SK-N-SH treated with all-trans-retinoic acid at 6 μM for 48 hours (cell line): ENCODE measurements at regions not wholly inside any gene's neighbourhood (a gene's known extent, or its start where the extent isn't known, plus 50 kb on each side); places are given as distances from the start of the nearest gene placed in this dataset.

ENCODE experiments used
- ATAC-seq: fragments of 200-7000 bp; cut with Tn5 transposase; 3 replicates; pipeline ENCODE4 v1.9.1; 2020; ENCODE audit warnings: mild to moderate bottlenecking, moderate library complexity
- ARNTL ChIP-seq: fragments of 450-650 bp; formaldehyde crosslinking; IDR thresholded peaks from 2 replicates; pipeline ENCODE4 v1.5.0; 2020; ENCODE audit warnings: low read depth, mild to moderate bottlenecking, moderate library complexity, borderline replicate concordance
- BACH2 ChIP-seq: fragments of 250-450 bp; sonication (Bioruptor Pico); IDR thresholded peaks from 2 replicates; pipeline ENCODE4 v1.9.0; 2021; ENCODE audit warnings: mild to moderate bottlenecking, borderline replicate concordance
- CSDC2 ChIP-seq: fragments of 250-450 bp; sonication (Bioruptor Pico); IDR thresholded peaks from 2 replicates; pipeline ENCODE4 v1.5.0; 2020; ENCODE audit warnings: mild to moderate bottlenecking, moderate library complexity
- ESRRG ChIP-seq: fragments of 250-450 bp; sonication (Bioruptor Pico); IDR thresholded peaks from 2 replicates; pipeline ENCODE4 v1.6.1; 2021; ENCODE audit warnings: mild to moderate bottlenecking
- GLIS3 ChIP-seq: fragments of 250-450 bp; sonication (Bioruptor Pico); IDR thresholded peaks from 2 replicates; pipeline ENCODE4 v1.5.0; 2020; ENCODE audit warnings: mild to moderate bottlenecking, moderate library complexity
- ISL1 ChIP-seq: fragments of 250-450 bp; sonication (Bioruptor Pico); IDR thresholded peaks from 2 replicates; pipeline ENCODE4 v2.1.2; 2022; ENCODE audit warnings: mild to moderate bottlenecking, moderate library complexity
- SNAI2 ChIP-seq: fragments of 250-450 bp; sonication (Bioruptor Pico); IDR thresholded peaks from 2 replicates; pipeline ENCODE4 v1.5.0; 2020; ENCODE audit warnings: mild to moderate bottlenecking, moderate library complexity
- TCF4 ChIP-seq: fragments of 250-450 bp; sonication (Bioruptor Pico); IDR thresholded peaks from 2 replicates; pipeline ENCODE4 v1.8.0; 2021; ENCODE audit warnings: mild to moderate bottlenecking, moderate library complexity, borderline replicate concordance
- ZC3H10 ChIP-seq: fragments of 250-450 bp; sonication (Bioruptor Pico); IDR thresholded peaks from 2 replicates; pipeline ENCODE4 v1.5.1; 2021; ENCODE audit warnings: mild to moderate bottlenecking, moderate library complexity
- ZFP3 ChIP-seq: fragments of 250-450 bp; sonication (Bioruptor Pico); IDR thresholded peaks from 2 replicates; pipeline ENCODE4 v1.5.0; 2020; ENCODE audit warnings: mild to moderate bottlenecking, moderate library complexity
- ZNF565 ChIP-seq: fragments of 450-650 bp; formaldehyde crosslinking; conservative IDR thresholded peaks from 2 replicates; pipeline ENCODE4 v1.5.0; 2020; ENCODE audit warnings: low read depth, mild to moderate bottlenecking, moderate library complexity
- ZNF8 ChIP-seq: fragments of 450-650 bp; formaldehyde crosslinking; IDR thresholded peaks from 2 replicates; pipeline ENCODE4 v1.5.0; 2020; ENCODE audit warnings: mild to moderate bottlenecking, moderate library complexity
- TF ChIP-seq, protein P1 (sequence below): fragments of 250-450 bp; sonication (Bioruptor Pico); IDR thresholded peaks from 2 replicates; pipeline ENCODE4 v1.8.0; 2020; ENCODE audit warnings: mild to moderate bottlenecking, moderate library complexity, borderline replicate concordance
- TF ChIP-seq, protein P2 (sequence below): fragments of 250-450 bp; sonication (Bioruptor Pico); IDR thresholded peaks from 2 replicates; pipeline ENCODE4 v1.5.0; 2020; ENCODE audit warnings: mild to moderate bottlenecking, moderate library complexity
- TF ChIP-seq, protein P3 (sequence below): fragments of 250-450 bp; sonication (Bioruptor Pico); IDR thresholded peaks from 2 replicates; pipeline ENCODE4 v1.5.1; 2021; ENCODE audit warnings: mild to moderate bottlenecking, moderate library complexity
- TF ChIP-seq, protein P4 (sequence below): fragments of 250-450 bp; sonication (Bioruptor Pico); IDR thresholded peaks from 2 replicates; pipeline ENCODE4 v1.5.1; 2020; ENCODE audit warnings: low read depth, mild to moderate bottlenecking, moderate library complexity
- TF ChIP-seq, protein P5 (sequence below): fragments of 250-450 bp; sonication (Bioruptor Pico); IDR thresholded peaks from 2 replicates; pipeline ENCODE4 v1.8.0; 2021; ENCODE audit warnings: low read depth, mild to moderate bottlenecking, moderate library complexity, borderline replicate concordance

DNA sequence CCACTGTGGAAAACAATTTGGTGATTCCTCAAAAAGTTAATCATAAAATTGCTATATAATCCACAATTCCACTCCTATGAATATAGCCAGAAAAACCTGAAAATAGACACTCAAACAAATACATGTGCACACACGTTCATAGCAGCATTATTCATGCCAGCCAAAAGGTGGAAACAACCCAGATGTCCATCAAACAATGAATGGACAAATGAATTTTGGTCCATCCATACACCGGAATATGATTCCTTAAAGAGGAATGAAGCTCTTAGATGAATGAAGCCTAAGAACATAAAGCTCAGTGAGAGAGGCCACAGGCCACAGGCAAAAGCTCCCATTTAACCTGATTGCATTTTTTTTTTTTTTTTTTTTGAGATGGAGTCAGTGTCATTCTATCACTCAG, 114.6 kb upstream of the TNRC6C start:
- ATAC-seq, result no peak
- TF ChIP-seq, protein P1, sequence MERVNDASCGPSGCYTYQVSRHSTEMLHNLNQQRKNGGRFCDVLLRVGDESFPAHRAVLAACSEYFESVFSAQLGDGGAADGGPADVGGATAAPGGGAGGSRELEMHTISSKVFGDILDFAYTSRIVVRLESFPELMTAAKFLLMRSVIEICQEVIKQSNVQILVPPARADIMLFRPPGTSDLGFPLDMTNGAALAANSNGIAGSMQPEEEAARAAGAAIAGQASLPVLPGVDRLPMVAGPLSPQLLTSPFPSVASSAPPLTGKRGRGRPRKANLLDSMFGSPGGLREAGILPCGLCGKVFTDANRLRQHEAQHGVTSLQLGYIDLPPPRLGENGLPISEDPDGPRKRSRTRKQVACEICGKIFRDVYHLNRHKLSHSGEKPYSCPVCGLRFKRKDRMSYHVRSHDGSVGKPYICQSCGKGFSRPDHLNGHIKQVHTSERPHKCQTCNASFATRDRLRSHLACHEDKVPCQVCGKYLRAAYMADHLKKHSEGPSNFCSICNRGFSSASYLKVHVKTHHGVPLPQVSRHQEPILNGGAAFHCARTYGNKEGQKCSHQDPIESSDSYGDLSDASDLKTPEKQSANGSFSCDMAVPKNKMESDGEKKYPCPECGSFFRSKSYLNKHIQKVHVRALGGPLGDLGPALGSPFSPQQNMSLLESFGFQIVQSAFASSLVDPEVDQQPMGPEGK (CRISPR knock-in tag), result no peak
- TF ChIP-seq ZNF565 (CRISPR knock-in tag) (no peak), ZC3H10 (CRISPR knock-in tag) (no peak), ZFP3 (no peak), BACH2 (no peak), ESRRG (CRISPR knock-in tag) (no peak), TCF4 (no peak), CSDC2 (no peak)
- TF ChIP-seq, protein P2, sequence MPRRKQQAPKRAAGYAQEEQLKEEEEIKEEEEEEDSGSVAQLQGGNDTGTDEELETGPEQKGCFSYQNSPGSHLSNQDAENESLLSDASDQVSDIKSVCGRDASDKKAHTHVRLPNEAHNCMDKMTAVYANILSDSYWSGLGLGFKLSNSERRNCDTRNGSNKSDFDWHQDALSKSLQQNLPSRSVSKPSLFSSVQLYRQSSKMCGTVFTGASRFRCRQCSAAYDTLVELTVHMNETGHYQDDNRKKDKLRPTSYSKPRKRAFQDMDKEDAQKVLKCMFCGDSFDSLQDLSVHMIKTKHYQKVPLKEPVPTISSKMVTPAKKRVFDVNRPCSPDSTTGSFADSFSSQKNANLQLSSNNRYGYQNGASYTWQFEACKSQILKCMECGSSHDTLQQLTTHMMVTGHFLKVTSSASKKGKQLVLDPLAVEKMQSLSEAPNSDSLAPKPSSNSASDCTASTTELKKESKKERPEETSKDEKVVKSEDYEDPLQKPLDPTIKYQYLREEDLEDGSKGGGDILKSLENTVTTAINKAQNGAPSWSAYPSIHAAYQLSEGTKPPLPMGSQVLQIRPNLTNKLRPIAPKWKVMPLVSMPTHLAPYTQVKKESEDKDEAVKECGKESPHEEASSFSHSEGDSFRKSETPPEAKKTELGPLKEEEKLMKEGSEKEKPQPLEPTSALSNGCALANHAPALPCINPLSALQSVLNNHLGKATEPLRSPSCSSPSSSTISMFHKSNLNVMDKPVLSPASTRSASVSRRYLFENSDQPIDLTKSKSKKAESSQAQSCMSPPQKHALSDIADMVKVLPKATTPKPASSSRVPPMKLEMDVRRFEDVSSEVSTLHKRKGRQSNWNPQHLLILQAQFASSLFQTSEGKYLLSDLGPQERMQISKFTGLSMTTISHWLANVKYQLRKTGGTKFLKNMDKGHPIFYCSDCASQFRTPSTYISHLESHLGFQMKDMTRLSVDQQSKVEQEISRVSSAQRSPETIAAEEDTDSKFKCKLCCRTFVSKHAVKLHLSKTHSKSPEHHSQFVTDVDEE (CRISPR knock-in tag), result no peak
- TF ChIP-seq, protein P3, sequence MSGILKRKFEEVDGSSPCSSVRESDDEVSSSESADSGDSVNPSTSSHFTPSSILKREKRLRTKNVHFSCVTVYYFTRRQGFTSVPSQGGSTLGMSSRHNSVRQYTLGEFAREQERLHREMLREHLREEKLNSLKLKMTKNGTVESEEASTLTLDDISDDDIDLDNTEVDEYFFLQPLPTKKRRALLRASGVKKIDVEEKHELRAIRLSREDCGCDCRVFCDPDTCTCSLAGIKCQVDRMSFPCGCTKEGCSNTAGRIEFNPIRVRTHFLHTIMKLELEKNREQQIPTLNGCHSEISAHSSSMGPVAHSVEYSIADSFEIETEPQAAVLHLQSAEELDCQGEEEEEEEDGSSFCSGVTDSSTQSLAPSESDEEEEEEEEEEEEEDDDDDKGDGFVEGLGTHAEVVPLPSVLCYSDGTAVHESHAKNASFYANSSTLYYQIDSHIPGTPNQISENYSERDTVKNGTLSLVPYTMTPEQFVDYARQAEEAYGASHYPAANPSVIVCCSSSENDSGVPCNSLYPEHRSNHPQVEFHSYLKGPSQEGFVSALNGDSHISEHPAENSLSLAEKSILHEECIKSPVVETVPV (CRISPR knock-in tag), result no peak
- TF ChIP-seq, protein P4, sequence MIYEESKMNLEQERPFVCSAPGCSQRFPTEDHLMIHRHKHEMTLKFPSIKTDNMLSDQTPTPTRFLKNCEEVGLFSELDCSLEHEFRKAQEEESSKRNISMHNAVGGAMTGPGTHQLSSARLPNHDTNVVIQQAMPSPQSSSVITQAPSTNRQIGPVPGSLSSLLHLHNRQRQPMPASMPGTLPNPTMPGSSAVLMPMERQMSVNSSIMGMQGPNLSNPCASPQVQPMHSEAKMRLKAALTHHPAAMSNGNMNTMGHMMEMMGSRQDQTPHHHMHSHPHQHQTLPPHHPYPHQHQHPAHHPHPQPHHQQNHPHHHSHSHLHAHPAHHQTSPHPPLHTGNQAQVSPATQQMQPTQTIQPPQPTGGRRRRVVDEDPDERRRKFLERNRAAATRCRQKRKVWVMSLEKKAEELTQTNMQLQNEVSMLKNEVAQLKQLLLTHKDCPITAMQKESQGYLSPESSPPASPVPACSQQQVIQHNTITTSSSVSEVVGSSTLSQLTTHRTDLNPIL, result no peak
- TF ChIP-seq, protein P5, sequence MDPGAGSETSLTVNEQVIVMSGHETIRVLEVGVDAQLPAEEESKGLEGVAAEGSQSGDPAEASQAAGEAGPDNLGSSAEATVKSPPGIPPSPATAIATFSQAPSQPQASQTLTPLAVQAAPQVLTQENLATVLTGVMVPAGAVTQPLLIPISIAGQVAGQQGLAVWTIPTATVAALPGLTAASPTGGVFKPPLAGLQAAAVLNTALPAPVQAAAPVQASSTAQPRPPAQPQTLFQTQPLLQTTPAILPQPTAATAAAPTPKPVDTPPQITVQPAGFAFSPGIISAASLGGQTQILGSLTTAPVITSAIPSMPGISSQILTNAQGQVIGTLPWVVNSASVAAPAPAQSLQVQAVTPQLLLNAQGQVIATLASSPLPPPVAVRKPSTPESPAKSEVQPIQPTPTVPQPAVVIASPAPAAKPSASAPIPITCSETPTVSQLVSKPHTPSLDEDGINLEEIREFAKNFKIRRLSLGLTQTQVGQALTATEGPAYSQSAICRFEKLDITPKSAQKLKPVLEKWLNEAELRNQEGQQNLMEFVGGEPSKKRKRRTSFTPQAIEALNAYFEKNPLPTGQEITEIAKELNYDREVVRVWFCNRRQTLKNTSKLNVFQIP (CRISPR knock-in tag), result no peak

DNA sequence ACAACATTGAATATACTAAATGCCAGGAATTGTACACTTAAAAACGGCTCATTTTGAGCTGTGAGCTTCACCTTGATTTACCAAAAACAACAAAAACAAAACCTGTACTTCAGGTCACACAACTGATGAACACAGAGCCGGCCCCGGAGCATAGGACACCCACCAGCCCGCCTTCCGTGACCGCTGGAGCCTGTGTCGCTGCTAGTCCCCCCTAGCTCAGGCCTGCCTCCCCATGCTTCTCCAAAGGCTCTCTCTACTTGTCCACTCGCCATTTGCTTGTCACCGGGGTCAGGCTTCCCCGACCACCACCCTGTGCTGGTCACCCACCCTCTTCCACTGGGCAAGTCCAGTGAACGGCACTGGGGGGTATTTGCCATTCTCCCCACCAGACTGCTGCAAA, 113.8 kb upstream of the TNRC6C start:
- TF ChIP-seq ARNTL (CRISPR knock-in tag), result no peak
- no peak for TF ChIP-seq SNAI2 (CRISPR knock-in tag)
- TF ChIP-seq, protein P4, result no peak
- no peak for TF ChIP-seq ZNF565 (CRISPR knock-in tag)
- TF ChIP-seq, protein P5 (CRISPR knock-in tag), result no peak
- TF ChIP-seq TCF4, result no peak
- no peak for TF ChIP-seq BACH2
- no peak for TF ChIP-seq CSDC2
- TF ChIP-seq ZFP3, result no peak
- no peak for TF ChIP-seq ZNF8 (CRISPR knock-in tag)
- no peak for TF ChIP-seq ESRRG (CRISPR knock-in tag)
- TF ChIP-seq ISL1 (CRISPR knock-in tag), result no peak
- TF ChIP-seq GLIS3 (CRISPR knock-in tag), result no peak
- TF ChIP-seq, all 23 proteins: peak for 0
- no peak for ATAC-seq
